Activated CD8-positive, alpha-beta memory T cell treated with anti-CD3 and anti-CD28 coated beads for 1 hour (primary cell): ENCODE measurements at regions not wholly inside any gene's neighbourhood (a gene's known extent, or its start where the extent isn't known, plus 50 kb on each side); places are given as distances from the start of the nearest gene placed in this dataset.
A peak's percentile ranks its signal among the peaks of the same experiment; 100 is the strongest.
"Not testable (repeated sequence)": the region's sequence is repeated elsewhere in the genome, so short reads cannot be mapped to it uniquely, and the experiment has no call there.

Source experiments
- DNase-seq, 2 donors: peaks; one replicate each; pipeline ENCODE4 v3.0.0-alpha.2; 2020; ENCODE audit warnings: low read depth in 1 of 2; ENCODE audit errors: extremely low read depth in 1 of 2

DNA sequence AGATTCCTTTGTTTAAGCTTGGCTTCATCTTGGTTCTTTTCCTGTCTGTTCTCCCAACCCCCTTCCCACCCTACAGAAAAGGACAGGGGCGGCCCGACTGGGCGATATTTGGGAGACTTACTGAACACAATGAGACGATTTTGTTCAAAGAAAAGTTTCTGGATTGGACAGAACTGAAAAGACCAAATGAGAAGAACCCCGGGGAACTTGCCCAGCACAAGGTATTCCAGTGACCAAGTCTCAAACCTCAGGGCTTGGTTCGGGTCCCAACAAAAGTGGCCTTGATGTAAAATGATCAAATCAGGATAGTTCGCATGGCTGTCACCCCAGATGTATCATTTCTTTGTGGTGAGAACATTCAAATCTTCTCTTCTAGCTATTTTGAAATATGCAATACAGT, 73.9 kb upstream of the LYZL2 start:
- DNase-seq = not testable (repeated sequence)

DNA sequence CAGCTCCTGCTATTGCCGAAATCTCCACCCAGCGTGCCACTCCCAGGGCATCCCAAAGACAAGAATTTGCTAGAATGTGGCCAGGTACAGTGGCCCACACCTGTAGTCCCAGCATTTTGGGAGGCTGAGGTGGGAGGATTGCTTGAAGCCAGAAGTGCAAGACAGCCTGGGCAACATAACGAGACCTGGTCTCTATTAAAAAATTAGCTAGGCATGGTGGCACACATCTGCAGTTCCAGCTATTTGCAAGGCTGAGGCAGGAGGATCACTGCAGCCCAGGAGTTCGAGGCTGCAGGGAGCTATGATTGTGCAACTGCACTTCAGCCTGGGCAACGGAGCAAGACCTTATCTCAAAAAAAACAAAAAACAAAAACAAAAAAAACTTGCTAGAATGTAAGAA, 73.3 kb upstream of the LYZL2 start:
- DNase-seq = no peak

- DNase-seq = peak; percentile 30 to 59
These were observed 72.1 kb upstream of the LYZL2 start for GRCh38 chr10:30701451-30702173.

- DNase-seq = no peak
These were observed 68.3 kb upstream of the LYZL2 start for GRCh38 chr10:30697806-30698205.

- DNase-seq = not testable (repeated sequence)
These were observed 67.7 kb upstream of the LYZL2 start for GRCh38 chr10:30697221-30697620.

DNA sequence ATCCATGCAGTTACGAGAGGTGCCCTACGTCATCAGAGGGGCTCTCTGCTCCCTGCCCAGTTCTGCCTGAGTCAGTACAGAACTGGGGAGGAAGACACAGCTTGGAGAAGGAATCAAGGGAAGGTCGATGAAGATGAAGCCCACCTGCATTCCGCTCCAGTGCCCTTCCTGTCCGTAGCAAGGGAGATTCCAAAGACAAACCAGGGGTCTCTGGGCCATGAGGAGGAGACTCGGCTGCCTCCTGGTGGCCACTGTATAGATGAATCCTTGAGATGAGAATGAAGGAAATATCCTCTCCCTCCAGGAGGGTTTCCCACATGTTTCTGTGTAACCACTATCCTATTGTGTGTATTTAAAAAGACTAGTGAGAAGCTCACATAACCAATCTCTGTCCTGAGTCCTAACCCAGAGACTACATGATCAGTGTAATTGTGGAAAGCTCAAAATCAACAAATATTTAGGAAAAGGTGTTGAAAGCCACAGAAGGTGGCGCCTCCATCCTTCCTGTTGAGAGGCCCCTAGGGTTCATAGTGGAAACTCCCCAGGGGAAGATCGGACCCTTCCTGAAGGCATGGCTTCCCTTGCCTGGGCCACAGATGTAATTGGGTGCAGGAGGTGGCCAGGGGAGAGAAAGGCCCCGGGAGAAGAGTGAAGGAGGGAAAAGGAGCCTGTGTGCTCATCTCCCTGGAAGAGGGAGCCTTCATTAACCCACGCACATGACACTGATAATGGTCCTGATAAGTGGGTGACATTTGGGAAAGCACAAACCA, 67.0 kb upstream of the LYZL2 start:
- DNase-seq = not testable (repeated sequence)

- peak; percentile 39 to 51 for DNase-seq
These were observed 66.1 kb upstream of the LYZL2 start for GRCh38 chr10:30695481-30696236.

DNA sequence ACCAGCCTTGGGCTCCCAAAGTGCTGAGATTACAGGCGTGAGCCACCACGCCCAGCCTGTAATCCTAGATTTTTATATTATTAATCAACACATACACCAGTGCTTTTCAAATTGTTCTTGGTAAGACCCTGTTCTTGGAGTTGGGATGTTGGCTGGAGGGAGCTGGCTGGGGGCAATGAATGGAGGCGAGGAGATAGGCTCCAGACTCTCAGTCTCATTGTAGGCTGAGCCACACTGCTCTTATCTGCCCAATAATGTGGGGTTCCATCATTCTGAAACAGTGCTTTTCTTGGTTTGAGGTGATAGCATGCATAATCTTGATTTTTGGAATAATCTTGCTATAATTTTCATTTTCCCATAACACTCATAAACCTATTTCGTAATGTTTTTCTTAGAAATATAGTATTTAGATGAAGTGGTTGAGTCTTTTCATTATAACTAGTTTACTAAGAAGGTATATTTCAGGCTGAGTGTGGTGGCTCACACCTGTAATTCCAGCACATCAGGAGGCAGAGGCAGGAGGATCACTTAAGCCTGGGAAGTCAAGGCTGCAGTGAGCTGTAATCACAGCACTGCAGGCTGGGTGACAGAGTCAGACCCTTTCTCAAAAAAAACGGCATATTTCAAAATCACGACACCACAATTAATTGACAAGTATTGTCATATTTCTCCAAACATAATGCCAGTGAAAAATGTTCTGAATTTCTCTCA, 65.1 kb upstream of the LYZL2 start:
- no peak for DNase-seq

- DNase-seq = no peak
These were observed 62.1 kb upstream of the LYZL2 start for GRCh38 chr10:30691639-30692015.

DNA sequence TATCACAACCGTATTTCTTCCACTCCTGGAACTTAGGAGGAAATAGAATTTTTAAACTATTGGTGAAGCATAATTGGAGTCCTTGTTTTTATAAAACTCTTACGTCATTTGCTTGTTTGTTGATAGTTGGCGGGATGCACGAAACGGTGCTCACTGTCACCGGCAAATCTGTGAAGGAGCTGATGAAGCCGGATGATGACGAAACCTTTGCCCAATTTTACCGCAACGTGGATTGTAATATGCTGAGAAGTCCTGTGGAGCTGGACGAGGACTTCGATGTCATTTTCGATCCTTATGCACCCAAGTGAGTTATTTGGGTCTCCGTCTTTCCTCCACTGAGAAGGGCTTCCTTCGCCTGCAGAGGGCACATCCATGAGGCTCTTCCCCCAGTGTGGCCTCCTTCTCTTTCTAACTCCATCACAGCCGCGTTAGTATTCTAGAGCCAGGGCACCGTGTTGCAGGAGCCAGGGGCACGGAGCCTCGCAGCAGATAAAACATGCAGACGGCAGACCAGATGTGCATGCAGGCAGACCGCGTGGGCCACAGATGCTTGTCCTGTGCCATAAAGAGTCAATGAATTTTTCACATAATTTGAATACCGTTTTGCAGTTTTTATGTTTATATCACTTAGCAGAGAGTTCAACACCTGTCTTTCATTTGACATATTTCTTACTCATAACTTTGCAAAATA, 61.5 kb upstream of the LYZL2 start:
- not testable (repeated sequence) for DNase-seq

GRCh38 chr10:30688456-30688855, 58.9 kb upstream of the LYZL2 start:
- DNase-seq = no peak

GRCh38 chr10:30687698-30688213, 58.2 kb upstream of the LYZL2 start:
- DNase-seq = peak; percentile 62 to 69

- DNase-seq = no peak
These were observed 57.2 kb upstream of the LYZL2 start for GRCh38 chr10:30686708-30687107.

GRCh38 chr10:30683496-30683895, 53.9 kb upstream of the LYZL2 start:
- no peak for DNase-seq

DNA sequence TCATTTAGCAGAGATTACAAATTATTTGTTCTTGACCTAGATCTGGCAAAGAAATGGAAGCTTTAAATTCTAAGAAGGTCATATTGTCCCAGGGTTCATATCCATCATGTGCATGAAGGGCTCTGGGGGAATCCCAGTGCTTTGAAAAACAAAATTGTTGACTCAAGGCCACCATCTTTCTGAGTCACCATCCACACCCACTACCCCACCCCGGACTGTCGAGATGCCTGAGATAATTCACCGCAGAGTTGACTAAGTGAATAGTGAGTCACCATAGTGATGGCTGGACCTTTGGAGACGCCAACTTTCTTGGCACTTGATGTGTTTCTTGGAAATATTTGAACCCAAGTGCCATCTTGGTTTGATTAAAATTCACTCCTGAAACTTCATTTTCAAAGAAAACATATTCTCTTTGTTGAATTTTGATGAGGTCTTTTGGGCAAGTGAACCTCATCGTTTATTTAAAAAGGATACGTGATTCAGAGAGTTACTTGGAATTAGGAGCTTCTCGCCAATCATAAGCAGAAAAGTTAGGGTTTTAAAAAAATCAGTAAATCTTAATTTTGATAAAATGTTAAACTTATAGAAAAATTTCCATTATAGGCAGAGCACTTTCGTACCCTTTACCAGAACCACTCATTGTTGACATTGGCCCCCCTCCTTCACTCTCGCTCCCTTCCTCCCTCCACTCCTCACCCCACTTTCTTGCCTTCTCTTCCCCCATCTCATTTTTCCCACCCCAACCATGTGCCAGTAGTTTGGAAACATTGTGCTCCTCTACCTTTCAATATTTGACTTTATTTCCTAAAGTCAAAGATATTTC, 53.0 kb upstream of the LYZL2 start:
- peak in 1 of 2 donors; percentile 17 for DNase-seq

DNA sequence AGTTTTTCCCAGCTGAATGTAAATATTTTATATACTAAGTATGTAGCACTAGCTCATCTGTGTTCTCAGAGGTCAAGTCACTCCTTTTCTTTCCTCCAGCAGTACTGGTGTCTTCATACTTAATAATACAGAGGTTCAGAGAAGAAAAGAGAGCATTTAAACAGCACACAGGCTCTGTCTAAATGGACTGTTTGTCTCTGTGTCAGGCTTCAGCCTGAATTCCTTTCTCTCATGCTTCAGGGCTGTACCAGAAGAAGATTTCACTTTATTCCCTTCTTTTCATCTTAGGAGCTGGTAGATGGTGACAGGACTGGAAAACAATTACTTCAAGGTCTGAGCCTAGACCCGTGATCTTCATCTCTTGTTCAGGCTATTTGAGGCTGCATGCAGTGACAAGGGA, 51.4 kb upstream of the LYZL2 start:
- no peak for DNase-seq
